NCI-H82 (cell line): ENCODE measurements at regions not wholly inside any gene's neighbourhood (a gene's known extent, or its start where the extent isn't known, plus 50 kb on each side); places are given as distances from the start of the nearest gene placed in this dataset.
"Not testable (repeated sequence)": the region's sequence is repeated elsewhere in the genome, so short reads cannot be mapped to it uniquely, and the experiment has no call there.

Experiments used
- DNase-seq: peaks from one replicate; lab custom pipeline; 2025; lab: John Stamatoyannopoulos, UW

DNA sequence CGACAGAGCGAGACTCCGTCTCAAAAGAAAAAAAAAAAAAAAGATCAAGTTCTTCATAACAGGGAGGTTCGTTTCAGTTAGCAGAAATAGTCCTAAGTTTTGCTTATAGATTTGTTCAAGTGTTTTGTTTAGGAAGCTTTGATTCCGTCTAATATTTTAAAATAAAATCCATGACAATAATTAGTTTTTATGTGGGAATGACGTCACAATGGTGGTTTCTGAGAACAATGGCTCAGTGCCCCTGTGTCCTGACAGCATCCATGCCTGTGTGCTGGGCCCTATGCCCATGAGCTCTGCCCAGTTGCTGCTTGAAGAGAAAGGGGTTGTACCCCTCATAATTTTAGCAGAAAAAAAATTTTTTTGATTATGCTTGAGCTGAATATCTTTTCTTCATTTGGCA lies 134.0 kb downstream of the SST start:
- no peak for DNase-seq

DNA sequence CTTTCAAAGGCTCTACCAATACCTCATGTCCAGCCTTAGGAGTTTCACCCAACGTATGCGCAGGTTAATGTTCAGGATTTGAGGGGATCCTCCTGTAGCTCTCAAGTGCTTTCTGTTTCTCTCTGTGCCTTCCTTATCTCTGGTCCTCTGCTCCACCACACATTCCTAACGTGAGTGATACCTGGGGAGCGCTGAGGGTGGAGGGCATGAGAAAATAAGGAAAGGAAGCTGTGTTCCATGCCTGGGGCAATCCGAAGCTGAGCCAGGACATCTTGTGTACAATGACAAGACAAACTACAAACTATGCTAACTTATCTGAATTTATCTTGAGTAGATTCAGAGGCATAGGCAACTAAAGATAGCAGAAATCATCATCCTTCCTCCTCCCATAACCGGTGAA lies 136.4 kb downstream of the SST start:
- no peak for DNase-seq

DNA sequence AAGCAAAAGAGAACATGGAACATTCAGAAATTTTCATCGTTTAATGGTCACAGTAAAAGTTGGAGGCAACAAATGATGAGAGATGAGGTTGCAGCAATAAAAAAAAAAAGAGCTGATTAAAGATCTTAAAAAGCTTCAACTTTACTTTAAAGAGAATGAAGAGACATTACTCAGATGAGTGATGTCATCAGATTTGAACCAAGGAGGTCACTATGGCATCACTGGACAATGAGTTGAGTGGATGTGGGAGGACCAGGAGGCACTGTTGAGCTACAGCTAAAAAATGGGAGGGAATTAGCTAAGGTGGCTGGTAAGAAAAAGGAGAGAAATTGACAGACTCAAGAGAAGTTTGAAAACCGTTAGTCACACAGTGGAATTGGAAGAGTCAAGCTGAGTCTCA lies 138.4 kb downstream of the SST start:
- DNase-seq: no peak

DNA sequence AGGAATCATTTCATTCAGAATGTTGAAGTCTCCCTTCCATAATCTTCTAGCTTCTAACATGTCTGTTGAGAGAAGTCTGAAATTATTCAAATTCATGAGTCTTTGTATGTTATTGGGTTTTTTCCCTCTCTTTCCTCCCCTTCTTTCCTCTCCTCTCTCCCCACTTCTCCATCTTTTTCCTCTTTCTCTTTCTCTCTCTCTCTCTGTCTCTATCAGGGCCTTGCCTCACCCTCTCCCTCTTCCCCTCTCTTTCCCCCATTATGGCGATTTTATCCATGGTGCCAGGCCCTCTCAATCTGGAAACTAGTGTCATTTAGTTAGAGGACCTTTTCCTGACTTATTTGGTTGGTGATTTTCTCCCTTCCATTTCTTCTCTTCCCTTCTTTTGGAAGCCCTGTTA lies 147.3 kb downstream of the SST start:
- no peak for DNase-seq

DNA sequence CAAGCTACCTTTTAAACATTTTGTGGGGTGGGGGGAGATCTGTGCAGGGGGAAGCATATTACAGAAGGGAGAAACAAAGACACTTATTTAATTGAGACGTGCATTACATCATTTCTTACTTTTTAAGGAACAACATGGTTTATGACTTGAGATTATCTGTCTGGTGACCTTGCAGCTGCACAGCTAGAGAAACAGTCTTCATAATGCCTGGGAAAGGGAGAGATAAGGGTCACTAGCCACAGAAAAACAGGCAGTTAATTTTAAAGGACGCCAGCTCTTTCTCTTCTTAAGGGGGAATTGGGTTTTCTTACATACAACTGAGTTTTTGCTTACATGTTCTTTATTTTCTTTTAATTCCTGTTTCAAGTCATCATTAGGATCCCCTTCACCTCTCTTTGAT lies 147.9 kb downstream of the SST start:
- no peak for DNase-seq

DNA sequence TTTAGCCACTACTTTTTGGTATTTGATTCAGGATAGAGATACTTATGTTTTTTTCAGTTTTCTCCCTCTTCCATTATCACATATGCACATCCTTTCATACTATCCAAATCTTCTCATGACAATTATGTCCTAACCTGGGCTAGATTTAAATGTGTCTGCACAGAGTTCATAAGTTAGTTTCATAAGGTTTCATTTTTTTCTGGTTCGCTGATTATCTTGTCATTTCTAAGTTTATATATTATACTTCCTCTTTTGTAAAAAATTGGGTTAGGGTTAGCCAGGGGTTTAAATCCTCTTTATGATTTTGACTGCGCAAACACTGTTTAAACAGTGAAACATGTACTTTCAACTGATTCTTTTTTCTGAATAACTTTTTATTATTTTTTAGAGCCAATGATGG lies 148.6 kb downstream of the SST start:
- no peak for DNase-seq

DNA sequence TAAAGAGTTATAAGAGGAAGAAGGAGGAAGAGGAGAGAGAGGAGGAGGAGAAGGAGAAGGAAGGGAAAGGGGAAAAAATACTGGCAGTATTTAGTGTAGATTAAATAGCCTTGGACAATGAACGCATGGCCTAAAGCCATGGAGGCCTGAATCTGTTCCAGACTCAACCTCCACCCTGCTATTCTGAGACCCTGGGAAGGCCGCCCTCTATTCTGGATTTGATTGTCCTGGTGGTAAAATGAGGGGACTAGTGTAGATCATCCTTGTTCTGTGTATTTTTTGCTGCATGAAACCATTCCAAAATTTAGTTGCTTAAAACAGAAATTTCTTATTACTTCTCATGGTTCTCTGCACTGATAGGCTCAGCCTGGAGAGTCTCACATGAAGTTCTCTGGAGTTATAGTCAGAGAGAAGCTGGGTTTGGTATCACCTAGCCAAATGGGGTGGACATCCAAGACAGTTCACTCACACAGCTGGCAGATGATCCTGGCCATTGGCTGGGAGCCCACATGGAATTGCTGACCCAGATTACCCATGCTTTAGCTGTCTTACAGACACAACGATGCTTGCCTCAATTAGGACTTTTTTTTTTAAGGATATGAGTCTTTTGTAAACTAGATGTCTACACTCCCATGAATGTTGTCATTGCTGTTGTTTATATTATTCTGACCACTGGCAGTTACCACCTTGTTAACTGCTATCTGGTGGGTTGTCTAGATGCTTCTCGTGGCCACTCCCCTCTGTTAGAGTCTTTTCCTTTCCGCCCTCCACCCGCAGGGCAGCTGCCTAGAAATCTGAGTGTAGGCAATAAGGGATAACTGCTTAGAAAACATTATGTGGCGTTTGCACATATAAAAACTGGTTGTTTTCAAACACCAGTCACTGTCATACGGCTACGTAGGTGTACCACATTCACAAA lies 149.9 kb downstream of the SST start:
- no peak for DNase-seq

DNA sequence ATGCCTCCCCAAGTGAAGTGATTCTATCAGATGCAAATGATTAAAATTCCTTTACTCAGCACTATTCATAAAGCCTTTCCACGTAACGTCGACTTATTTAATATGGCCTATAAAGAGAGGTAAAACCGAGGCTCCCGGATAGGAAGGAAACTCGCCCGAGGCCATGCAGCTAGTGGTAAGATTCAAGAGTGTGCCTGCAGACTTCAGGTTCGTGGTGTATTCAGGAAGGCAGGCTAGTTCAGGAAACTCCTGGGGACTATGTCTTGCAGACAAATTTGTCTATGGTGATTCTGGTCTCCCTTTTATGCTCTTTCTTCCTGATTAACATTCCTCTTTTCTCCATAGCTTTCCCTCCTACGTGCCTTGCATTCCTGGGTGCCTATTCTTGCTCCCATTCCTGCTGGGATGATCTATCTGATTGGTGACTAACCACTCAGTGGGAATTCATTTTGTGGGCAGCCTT lies 150.7 kb downstream of the SST start:
- no peak for DNase-seq

DNA sequence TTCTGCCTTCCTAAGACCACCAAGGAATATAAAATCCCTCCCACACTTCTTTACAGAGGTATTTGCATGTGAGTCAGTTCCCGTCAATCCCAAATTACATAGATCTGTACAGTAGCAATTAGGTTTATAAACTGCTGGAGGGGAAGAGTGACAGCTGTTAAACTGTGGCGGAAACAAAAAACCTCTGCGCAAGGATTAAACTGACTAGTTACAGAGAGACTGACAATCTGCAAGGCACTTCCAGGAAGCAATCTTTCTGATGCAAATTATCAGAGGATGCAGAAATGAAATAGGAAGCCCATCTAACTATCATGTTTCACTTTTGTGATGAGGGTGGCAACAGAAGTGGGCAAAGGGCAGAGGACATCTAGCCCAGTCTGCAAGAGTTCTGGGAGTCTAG lies 150.4 kb downstream of the RTP4 start:
- peak; percentile 37 for DNase-seq

DNA sequence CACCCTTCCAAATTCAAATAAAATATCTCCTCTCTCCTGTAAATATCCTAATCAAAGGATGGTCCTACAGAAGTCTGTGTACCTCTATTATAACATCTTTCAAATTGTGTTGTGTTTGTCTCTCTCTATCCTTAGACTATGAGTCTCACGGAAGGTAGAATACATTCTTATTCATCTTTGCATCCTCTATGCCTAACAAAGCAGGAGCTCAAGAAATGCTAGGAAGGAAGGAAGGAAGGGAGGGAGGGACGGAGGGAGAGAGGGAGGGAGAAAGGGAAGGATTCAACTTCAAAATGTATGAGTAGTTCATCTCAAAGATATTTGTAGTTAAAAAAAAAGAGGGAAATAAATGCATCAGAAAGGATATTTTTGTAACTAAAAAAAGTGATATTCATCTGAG lies 150.0 kb downstream of the RTP4 start:
- DNase-seq: no peak

DNA sequence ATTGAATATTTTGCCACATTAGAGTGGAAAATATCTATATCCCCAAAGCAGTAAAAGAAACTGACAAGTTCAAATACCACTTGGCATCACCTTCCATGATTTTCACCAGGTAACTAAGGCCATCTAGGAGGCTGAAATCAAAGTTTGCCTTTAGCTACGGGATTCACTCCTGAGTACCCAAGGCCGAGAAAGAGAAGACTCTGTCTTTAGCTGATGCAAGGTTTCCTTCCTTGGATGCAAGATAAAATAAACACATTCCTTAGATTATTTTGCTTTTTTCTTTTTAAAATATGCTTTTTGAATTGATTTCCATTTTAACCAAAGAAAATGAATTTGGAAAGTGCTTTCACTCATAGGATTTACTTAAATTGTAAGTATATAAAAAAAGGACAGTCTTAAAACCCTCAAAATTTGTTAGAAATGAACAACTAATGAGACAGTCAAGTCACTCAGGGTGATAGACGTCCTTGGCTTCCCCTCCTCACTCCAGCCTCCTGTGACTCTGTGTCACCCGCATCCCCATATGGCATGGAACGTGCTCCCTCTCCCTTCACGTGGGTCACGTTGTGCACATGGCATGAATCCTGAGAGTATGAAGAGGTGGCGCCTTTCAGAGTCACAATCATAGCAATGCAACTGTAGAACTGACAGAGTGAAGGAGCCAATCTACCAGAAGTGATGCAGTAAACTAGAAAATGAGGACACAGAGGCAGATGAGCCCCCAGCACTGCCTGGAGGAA lies 148.4 kb downstream of the RTP4 start:
- no peak for DNase-seq

DNA sequence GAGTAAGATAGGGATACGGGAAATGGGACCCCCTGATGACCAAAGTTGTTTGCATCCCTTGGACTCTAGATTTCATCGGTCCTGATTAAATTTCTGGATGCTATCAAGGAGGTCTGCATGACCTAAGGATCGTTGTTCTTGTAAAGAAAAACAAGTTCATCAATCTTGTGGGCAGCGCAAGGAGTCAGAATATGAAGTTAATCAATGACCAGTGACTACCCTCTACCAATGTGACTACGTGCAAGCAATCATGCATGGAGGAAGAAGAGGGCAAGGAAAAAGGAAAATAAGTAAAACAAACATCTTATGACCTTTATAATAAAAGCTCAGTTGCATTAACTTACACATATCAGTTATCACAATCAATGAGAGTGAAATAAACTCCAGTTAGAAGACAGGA lies 139.7 kb downstream of the RTP4 start:
- no peak for DNase-seq

DNA sequence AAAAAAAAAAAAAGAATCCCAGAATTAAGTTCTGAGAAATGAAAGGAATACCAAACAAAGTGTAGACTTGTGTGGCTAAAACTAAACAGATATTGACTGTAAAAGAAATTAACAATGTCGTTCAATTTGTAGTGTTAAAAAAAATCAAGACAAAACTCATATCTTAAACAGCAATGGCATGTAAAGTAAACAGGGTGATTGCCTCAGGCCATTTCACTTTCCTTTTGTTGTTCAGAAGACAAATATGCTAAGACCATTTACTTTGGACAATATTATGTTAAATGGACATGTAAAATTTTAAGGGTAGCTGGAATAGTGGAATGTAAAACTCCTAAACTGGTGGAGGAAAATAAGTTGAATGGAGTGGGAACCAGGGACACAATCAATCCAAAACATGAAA lies 139.1 kb downstream of the RTP4 start:
- DNase-seq: no peak

DNA sequence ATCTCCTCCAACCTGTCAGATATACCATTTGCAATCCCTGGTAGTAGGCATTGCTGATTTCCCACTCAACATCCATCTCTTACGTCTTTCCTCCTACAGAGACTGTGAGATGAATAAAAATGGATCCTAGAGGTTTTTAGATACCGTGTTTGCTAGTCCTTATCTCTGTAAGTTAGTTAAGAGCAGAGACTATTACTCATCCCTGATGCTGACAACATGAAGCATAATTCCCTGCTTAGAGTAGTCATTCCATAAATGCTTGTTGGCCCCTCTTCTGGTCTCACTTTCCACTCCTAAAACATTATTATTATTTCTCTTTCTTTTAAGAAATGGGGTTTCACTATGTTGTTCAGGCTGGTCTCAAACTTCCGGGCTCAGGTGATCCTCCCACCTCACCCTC lies 136.2 kb downstream of the RTP4 start:
- DNase-seq: no peak

DNA sequence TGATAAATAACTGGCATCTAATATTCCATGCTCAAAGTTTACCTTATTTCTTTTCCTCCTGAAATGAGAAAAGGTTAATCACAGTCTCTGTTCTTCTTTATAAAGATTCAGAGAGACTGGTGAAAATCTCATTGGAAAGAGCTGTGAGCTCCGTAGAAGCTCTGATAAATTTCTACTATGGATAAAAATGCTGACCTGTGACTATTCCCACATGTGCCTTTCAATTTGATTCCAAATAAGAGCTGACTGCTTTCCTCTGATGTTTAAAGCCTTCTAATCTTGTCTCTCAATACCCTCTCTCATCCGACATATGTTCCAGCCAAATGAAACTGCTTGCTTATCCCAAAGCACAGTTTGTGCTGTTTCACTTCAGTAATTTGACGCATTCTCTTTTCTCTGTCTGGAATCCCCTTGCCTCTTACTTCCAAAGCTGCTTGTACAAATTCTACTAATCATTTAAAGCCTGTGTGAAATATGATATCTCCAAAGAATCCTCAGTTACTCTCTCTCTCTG lies 130.1 kb downstream of the RTP4 start:
- peak; percentile 74 for DNase-seq

DNA sequence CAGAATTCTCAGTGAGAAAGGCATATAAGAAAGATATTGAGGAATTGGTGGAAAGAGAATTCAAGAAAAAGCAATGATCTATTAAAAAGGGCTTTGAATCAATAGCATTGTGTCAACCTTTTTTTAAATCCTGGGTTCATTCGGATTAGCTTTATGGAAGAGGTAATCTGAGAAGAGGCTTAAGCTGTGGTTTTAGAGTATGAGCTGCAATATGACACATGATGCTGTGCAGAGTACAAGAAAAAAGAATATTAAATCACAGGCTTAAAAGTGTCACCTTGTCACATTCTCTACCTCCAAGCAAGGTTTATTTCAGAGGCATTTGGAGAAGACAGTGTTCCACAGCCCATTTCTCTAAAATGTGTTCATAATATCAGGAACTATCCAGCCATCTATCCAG lies 128.9 kb downstream of the RTP4 start:
- peak; percentile 82 for DNase-seq

DNA sequence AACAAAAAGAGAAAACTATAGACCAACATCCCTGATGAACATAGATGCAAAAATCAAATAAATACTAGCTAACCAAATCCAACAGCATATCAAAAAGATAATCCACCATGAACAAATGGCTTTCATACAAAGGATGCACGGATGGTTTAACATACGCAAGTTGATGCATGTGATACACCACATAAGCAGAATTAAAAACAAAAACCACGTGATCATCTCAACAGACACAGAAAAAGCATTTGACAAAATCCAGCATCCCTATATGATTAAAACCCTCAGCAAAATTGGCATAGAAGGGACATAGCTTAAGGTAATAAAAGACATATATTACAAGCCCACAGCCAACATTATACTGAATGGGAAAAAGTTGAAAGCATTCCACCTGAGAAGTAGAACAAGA lies 125.9 kb downstream of the RTP4 start:
- not testable (repeated sequence) for DNase-seq

DNA sequence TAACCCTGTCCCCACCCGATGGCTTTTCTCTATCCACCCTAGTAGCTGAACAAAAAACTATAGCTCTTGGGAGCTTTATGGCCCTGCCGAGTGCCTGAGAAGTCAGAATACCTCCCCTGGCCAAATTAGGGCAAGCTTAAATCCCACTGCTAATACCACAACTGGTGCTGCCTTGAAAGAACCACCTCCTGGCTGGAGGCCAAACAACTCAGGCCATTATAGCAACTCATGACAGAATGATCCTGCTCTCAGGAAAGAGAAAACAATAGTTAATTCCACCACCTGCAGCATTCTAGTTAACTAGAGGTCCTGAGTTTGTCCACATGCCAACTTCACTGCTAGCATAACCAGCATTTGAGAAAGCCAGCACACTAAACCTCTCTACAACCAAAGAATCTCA lies 123.2 kb downstream of the RTP4 start:
- DNase-seq: peak; percentile 70

DNA sequence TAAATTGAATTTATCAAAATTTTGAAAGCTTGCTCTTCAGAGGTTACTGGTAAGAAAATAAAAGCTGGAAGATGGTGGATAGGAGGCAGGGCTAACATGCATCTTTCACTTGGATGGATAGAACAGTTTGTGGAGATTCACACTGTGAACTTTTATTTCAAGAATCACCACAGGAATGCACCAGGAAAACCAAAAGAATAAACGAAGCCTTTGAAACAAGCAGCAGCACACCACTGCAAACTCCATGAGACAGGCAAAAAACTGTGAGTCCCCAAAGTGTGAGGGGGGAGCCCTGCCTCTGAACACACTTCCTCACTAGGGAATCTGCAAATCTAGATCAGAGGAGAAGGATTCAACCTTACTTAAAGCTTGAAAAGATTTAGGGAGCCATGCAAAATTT lies 122.2 kb downstream of the RTP4 start:
- no peak for DNase-seq

DNA sequence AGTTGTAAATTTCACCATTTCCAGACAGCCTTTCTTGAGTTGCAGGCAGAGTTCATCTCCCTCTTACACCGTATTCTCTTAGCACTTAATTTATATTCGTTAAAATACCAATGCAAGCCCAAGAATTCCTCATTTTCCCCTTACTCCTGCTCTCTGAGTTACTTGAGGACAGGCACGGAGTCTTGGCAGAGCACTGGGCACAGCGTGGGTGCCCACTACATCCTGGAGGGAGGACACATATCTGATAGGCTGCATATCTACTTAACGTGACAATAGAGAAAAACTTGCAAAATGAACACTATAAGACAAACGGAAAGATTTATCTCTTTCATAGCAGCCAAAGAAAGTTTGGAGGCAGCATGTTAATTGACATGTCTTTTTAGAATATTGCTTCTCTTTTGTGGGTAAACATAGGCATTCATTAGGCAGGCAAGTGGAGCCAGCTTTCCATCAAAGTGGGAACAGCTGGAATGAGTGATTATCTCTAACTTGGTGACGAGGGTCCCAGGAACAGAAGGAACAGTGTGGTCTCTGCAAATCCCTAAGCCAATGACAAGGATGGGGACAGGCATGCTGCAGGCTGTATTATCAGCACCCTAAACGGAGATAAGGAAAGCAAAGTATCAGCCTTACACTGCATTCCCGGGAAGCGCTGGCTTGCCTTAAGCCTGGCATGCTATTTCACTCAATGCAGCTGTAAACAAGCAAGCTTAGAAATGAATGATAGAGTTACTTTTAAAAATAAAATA lies 116.5 kb downstream of the RTP4 start:
- DNase-seq: peak; percentile 60

DNA sequence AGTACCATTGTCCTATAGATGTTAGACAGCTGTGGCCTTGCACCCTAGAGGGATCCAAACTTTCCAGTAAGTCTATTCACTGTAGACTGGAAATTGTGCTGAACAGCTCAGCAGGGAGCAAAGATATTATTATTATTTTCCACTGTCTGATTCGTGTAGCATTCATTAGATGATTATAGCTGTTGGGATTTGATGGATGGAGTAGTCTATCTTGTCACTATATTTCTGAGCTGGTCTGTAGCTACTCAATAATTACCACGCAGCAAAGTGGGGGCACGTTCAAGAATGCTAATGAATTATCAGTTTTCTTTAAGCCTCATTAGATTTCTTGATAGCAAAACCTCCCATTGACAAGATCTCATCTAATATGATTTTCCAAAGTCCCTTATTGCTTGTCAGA lies 113.2 kb downstream of the RTP4 start:
- DNase-seq: no peak

DNA sequence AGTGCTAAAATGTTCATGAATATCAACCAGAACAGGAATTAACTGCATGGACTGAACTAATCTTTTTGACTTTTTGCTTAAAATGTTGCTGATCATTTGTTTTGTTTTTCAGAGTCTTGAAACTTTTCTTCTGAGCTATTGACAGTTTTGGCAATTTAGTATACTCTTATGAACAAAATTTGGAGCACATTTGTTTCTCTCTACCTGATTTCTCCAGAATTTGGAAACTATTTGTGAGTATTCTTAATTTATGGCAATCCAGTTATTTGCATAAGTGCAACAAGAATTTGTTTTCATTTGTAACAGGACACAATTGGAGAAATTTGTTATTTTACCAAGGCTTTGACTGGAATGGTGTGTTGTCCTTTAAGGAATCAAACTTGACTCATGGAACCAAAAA lies 107.4 kb downstream of the RTP4 start:
- DNase-seq: not testable (repeated sequence)
